ENCODE measurements at regions not wholly inside any gene's neighbourhood (a gene's known extent, or its start where the extent isn't known, plus 50 kb on each side); places are given as distances from the start of the nearest gene placed in this dataset.

GRCh38 chr5:68432682-68433081 lies 217.1 kb downstream of the PIK3R1 start:
- peak; percentile 50 for DNase-seq

GRCh38 chr5:68433526-68433922 lies 218.0 kb downstream of the PIK3R1 start:
- no peak for DNase-seq

DNA sequence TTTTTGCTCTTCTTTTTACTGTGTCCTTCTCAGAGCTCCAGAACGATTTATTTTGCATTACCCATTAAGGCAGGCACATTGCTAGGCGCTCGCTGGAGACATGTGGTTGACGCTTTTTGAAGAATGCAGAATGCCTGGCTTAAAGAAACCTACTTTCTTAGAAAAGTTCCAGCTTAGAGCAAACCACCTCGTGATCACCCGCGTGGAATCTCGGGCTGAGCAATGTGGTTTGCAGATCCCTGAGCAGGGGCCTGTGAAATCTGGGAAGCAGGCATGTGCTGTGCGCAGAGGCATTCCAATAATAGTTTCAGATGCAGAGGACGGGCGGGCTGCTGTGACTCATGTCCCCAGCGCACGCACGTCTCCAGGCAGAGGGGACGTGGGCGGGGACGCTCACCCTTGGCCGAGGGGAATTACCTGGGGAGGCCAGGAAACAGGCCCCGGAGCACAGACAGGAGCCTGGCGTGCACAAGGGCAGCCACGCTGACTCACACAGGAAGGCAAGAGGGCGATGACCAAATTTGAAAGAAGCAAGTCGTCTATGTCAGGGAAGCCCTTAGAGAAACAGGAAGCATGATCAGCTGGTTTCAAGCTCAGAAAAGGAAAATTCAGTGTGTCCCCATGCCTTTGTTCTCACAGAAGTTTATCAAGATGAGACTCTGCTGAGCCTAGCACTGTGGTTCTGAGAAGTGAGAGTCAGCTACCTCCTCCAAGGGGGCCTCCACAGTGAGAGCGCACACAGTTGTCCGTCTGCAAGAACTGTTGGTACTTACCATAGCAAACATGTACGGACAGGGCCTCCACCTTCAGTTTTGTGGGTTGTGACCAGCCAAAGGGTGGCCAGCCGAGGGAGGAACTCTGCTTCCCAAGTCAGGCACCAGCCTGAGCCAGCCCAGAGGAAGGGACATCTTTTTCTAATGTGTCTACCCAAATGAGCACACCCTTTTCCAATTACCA lies 218.6 kb downstream of the PIK3R1 start:
- peak; percentile 90 for DNase-seq

DNA sequence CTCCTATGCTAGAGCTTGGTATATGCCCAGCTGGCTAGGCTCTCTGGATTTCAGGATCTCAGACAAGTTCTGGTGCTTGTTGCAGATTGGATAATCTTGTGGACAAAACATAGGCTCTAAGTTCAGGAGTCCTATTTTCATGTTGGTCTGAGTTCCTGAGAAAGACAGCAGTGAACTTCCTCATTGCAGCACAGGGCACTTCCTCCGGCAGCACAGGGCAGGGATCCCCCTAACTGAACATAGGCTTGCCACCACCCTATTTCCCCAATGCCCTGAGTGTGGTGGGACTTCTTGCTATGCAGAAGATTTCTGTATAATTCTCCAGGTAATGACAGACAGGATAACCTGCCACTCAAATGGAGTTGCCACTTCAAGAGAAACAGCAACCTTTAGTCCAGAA lies 220.1 kb downstream of the PIK3R1 start:
- DNase-seq, result no peak

GRCh38 chr5:68436686-68437520 lies 221.3 kb downstream of the PIK3R1 start:
- no peak for DNase-seq

DNA sequence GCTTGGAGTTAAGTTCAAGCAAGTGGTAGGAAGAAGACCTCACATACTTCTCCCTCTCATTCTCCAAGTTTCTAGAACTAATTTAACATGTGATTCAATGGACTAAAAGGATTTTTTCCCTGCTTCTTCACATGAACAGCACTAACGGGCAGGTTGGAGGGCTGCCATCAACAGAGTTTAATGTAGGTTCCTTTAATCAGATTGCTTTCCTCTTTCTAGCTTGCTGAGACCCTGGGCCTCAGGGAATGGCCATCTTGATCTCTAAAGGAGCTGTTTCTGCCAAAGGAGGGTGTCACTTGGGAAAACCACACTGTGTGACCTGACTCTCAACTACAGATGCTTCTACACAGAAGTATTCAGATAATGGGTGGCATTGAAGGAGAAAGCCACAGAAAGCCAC lies 223.3 kb downstream of the PIK3R1 start:
- no peak for DNase-seq

DNA sequence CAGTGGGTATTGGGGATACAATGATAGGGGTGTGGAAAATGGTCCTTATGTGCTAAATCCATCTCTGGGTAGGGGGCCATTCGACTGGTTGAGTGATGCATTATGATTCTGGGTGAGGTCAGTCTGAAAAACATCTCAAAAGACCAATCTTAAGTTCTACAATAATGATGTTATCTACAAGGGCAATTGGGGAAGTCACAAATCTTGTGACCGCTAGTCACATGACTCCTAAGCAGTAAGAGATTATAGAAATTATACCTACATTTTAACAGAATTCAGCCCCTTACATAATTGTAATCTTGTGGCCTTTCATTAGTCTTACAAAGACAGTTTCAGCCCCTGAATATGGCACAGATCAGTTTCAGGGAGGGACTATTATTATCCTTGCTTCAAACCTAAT lies 224.7 kb downstream of the PIK3R1 start:
- no peak for DNase-seq

- DNase-seq, result no peak
Observed at GRCh38 chr5:68440651-68441050, 225.1 kb downstream of the PIK3R1 start.

DNA sequence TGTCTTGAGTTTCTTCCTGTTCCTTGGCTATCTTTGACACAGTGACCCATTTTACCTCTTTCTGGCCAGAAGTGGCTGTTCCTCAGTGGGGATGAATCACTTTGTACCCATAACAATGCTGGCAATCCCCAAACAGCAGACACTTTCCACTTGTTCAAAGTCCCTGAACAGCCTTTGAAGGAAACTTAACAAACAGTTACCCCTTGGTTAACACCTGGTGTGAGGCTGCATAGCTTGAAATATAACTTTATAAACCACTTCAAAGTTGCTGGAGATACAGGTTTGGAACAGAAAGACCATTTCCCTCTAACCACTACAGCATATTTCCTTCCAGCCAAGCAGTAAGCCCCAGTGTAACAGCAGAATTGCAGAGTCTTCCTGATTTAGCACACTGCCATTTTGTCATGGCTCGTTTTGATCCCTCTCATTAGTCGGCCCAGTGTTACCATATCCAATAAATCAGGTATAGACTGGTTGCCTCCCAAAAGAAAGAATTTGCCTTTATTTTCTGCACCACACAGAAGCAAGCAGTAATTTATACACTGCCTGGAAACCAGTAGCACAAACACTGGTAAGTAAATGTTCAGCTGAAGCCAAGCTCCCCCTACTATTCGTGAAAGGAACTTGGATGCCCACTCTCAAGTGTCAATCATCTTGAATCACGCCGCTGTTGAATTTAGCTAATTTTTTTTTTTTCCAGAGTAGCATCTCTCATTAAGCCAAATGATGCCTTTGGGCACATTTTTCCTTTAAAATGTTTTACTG lies 225.9 kb downstream of the PIK3R1 start:
- peak; percentile 17 for DNase-seq

DNA sequence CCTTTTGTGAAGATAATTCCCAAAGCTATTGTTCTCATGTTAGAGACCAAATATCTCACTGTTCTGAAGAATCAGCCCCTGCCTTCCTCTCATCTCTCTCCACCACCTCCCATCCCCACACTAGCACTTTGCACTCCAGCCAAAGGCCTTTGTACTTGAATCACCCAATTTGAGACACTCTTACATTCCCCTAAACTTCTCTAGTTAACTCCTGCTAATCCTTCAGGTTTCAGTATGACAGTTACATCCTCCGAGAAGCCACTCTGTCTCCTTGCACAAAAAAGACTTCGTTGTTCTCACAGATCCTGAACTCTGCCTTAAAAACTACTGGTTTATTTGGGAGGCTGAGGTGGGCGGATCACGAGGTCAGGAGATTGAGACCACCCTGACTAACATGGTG lies 227.5 kb downstream of the PIK3R1 start:
- no peak for DNase-seq

DNA sequence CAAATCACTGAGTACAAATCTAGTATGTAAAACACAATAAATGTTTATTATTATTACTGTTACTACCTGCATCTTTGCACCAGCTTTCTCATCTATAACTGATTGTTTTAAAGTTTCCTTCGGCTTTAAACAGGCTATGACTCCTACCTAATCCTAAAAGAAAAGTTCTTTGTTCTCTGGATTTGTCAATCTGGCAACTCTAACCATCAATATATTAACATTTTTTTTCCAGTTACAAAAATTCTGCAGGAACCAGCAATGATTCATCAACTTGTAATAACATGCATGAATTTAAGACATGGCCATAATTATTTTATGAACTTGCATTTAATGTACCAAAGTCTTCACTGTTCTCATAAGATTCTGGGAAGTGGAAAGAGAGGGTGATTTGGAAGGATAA lies 228.5 kb downstream of the PIK3R1 start:
- no peak for DNase-seq

DNA sequence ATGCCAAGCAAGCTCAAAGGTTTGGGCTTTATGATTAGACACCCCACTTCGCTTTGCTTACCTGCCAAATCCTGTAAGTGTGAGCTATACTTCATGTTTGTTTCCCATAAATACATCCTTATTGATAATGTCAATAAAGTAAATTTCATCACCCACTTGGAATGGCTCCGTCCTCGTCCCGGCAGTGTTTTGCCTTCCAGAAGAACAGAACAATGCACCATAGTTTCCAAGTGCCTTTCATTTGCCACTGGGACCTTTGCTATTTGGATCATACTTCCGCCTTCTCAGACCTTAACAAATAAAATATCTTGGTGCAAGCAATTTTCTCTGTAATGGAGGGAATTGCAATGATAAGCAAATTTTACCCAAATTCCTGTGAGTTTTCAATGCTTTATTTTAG lies 229.3 kb downstream of the PIK3R1 start:
- no peak for DNase-seq

DNA sequence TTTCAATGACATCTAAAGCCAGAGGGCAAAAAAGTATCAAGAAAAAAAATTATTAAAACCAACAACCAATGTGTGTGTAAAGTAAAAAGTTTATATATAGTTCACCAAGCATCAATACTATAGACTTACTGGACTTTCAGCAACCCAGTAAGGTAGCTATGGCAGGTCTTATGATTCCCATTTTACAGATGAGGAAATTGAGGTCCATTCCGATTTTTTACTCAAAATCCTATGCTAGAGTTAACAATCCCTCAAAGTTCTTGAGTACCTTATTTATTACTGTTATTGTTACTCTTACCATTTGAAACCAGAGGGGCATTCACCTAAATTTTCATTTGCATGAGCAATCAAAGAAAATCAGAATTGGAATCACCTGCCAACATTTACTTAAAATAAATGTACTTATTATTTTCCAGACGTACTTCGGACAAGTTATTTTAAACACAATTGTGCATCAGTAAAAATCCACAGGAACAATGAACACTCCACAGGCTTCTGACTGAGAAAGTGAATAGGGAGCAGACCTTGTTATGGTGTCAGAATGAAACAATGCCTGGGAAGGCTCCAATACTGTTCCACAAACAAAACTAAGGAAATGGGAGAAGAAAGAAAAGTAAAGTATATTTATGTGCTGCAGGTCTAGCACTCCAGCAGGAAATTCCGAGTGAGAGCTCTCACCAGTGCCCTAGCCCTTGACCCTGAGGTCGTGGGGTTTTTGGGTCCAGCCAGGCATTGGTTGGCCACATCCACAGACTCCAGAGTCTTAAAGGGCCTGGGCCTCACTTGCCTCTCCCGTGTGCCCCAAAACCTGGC lies 229.9 kb downstream of the PIK3R1 start:
- no peak for DNase-seq

DNA sequence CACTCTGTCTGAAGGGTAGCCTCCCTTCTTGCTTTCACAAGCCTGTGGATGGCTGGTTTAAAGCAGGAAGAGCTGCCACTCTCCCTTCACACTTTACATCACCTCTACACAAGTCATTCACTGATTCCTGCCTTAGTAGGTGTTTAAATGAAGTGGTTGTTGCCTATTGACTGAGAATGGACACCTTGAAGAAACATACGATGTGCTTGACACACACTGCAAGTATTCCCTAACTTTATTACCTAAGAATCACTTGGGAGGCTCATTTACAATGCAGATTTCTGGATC lies 230.5 kb downstream of the PIK3R1 start:
- no peak for DNase-seq

GRCh38 chr5:68446487-68446894 lies 230.9 kb downstream of the PIK3R1 start:
- no peak for DNase-seq

DNA sequence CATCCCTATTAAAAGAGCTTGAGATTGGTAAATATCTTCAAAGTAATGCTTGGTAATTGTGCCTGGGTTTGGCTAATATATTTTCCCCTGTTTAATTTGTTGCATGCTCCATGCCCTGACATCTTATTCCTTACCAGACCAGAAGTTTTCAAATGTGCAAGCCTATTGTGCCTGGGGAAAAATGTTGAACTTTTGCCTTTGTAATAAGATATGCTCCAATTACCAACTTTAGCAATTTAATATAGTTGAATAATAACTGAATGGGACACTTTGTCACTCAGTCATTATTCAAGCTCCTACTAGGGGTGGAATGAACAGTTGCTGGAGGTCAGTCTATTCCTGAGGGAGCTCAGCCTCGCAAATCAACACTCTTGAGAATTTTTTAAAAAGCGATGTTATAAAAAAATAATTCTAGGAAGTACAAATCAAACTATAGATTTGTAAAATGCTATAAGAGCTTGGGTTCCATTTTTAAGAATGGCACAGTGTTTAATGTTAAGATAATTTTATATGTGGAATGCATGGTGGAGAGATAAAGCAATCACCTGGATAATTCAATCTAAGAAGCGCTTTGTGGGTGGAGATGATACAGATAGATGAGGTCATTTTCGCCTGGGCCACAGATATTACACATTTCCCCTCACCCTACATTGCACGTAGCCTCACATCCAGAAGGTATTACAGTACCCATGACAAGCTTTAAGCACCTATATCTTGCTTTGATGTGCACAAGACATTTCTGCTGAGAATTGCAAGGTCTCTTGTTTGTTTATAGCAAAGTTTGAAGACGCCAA lies 231.8 kb downstream of the PIK3R1 start:
- DNase-seq, result no peak

- DNase-seq, result no peak
Observed at GRCh38 chr5:68449380-68449779, 233.8 kb downstream of the PIK3R1 start.

DNA sequence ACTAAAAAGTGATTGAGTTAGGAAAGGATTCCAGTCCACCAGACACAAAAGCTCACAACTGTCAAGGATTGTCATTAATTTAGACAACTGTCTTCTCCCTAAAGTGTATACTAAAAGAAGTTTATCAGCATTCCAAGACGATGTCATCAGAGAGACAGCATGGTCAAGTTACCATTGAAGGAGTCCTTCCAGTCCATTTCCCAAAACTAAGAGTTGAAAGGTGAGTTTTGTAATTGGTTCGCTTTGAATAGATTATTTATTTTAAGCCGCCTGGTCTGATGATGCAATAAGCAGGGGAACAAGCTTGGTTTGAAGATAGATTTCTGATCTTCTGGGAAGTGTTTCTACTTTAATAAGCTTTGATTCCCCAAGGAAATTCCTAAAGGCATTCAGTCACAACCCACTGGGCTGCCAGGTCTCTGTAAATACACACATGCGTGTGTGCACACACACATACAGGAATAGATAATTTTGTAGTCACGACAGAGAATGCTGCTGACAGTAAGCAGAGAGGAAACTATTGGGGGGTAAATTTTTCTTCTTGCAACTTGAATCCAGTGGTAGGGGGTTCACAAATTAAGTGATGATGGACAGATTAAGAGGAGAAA lies 234.8 kb downstream of the PIK3R1 start:
- DNase-seq, result no peak

DNA sequence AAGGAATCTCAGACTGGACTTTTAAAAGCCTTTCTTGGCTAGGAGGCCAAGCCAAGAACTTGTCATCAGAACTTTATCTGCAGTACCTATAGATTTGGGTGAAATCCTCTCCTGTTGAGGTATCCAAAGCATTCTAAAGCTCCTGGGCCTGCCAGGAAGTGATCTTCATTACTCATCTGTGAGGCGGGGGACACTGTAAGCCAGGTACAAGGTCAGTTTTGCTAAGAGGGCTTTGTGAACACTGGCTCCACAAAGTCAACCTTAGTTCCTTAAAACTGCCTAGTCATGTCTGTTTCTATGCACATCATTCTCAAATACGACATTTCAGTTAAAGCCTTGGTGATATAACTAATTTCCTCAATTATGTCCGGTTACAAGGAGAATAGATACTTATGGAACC lies 236.7 kb downstream of the PIK3R1 start:
- no peak for DNase-seq

- DNase-seq, result no peak
Observed at GRCh38 chr5:68454172-68454571, 238.6 kb downstream of the PIK3R1 start.

- no peak for DNase-seq
Observed at GRCh38 chr5:68454766-68455165, 239.2 kb downstream of the PIK3R1 start.

Data from CD4-positive, alpha-beta T cell treated with Interleukin-12 subunit alpha and Interleukin-12 subunit beta, for 1 hour (primary cell).